Mesenchymal stem cell (in vitro differentiated cells and primary cell): ENCODE measurements at regions not wholly inside any gene's neighbourhood (a gene's known extent, or its start where the extent isn't known, plus 50 kb on each side); places are given as distances from the start of the nearest gene placed in this dataset.

Experiments used
- DNase-seq: peaks from one replicate; pipeline ENCODE4 v3.0.0-alpha.2; 2013
- H2AFZ ChIP-seq: one replicate; pipeline ENCODE4 v1.6.1; 2013; ENCODE audit warnings: low read depth, mild to moderate bottlenecking, control low read depth, inconsistent platforms, low read length, moderate library complexity
- H2AK5ac ChIP-seq: 2 replicates; pipeline ENCODE4 v1.6.1; 2013; ENCODE audit warnings: low read length, moderate library complexity, mild to moderate bottlenecking, inconsistent platforms; ENCODE audit not compliant: severe bottlenecking
- H2BK120ac ChIP-seq: one replicate; pipeline ENCODE4 v1.6.1; 2013; ENCODE audit warnings: low read depth, mild to moderate bottlenecking, inconsistent platforms, low read length, moderate library complexity
- H2BK12ac ChIP-seq, 2 experiments: one replicate each; pipeline ENCODE4 v1.6.1; 2013; ENCODE audit warnings: inconsistent platforms in 2 of 2, low read length in 2 of 2, mild to moderate bottlenecking in 2 of 2, moderate library complexity in 2 of 2, control low read depth in 1 of 2
- H2BK15ac ChIP-seq: one replicate; pipeline ENCODE4 v1.6.1; 2013; ENCODE audit warnings: mild to moderate bottlenecking, low read depth, inconsistent platforms; ENCODE audit not compliant: poor library complexity, severe bottlenecking
- H2BK5ac ChIP-seq: 2 replicates; pipeline ENCODE4 v1.6.1; 2013; ENCODE audit warnings: low read depth, mild to moderate bottlenecking, low read length, control low read depth, inconsistent platforms; ENCODE audit not compliant: poor library complexity, severe bottlenecking
- H3K14ac ChIP-seq, 2 experiments: one replicate each; pipeline ENCODE4 v1.6.1; 2013; ENCODE audit warnings: inconsistent platforms in 2 of 2, low read length in 2 of 2, control low read depth in 1 of 2, mild to moderate bottlenecking in 1 of 2, moderate library complexity in 1 of 2
- H3K18ac ChIP-seq, 2 experiments: one replicate each; pipeline ENCODE4 v1.6.1; 2013; ENCODE audit warnings: inconsistent platforms in 2 of 2, low read length in 2 of 2, control low read depth in 1 of 2, low read depth in 1 of 2, mild to moderate bottlenecking in 1 of 2
- H3K23ac ChIP-seq, 2 experiments: one replicate each; pipeline ENCODE4 v1.6.1; 2013; ENCODE audit warnings: inconsistent platforms in 2 of 2, low read length in 2 of 2, mild to moderate bottlenecking in 2 of 2, moderate library complexity in 2 of 2, control low read depth in 1 of 2
- H3K27ac ChIP-seq: 2 replicates; pipeline ENCODE4 v1.5.1; 2013; ENCODE audit warnings: mild to moderate bottlenecking, moderate library complexity, low read length, control low read depth, inconsistent platforms; ENCODE audit not compliant: poor library complexity, severe bottlenecking
- H3K27me3 ChIP-seq, 2 experiments: 2 replicates each; pipeline versions ENCODE4 v1.6.1 to v1.7.0; 2013; ENCODE audit warnings: low read length in 2 of 2, mild to moderate bottlenecking in 2 of 2, moderate library complexity in 2 of 2, control low read depth in 1 of 2, inconsistent platforms in 1 of 2; ENCODE audit not compliant: control insufficient read depth in 1 of 2, insufficient read depth in 1 of 2
- H3K36me3 ChIP-seq, 2 experiments: 2 replicates each; pipeline versions ENCODE4 v1.6.1 to v1.7.0; 2013; ENCODE audit warnings: low read length in 2 of 2, control low read depth in 1 of 2, inconsistent platforms in 1 of 2, low read depth in 1 of 2, mild to moderate bottlenecking in 1 of 2; ENCODE audit not compliant: insufficient read depth in 2 of 2, control insufficient read depth in 1 of 2
- H3K4ac ChIP-seq, 2 experiments: one replicate each; pipeline ENCODE4 v1.6.1; 2013; ENCODE audit warnings: inconsistent platforms in 2 of 2, low read length in 2 of 2, mild to moderate bottlenecking in 2 of 2, moderate library complexity in 2 of 2, control low read depth in 1 of 2, low read depth in 1 of 2
- H3K4me1 ChIP-seq: 2 replicates; pipeline ENCODE4 v1.6.1; 2013; ENCODE audit warnings: low read depth, low read length, control low read depth; ENCODE audit not compliant: control insufficient read depth, insufficient read depth
- H3K4me2 ChIP-seq: 2 replicates; pipeline ENCODE4 v1.6.1; 2013; ENCODE audit warnings: low read length, mild to moderate bottlenecking, inconsistent platforms; ENCODE audit not compliant: poor library complexity, severe bottlenecking
- H3K4me3 ChIP-seq, 2 experiments: 2 replicates each; pipeline versions ENCODE4 v1.5.1 to v1.7.0; 2013; ENCODE audit warnings: low read length in 2 of 2, mild to moderate bottlenecking in 2 of 2, control low read depth in 1 of 2, low read depth in 1 of 2; ENCODE audit not compliant: insufficient read depth in 1 of 2
- H3K79me1 ChIP-seq: replicated peaks from 2 replicates; pipeline ENCODE4 v1.6.1; 2013; ENCODE audit warnings: mild to moderate bottlenecking, control low read depth, low read length, inconsistent platforms; ENCODE audit not compliant: poor library complexity, severe bottlenecking
- H3K9ac ChIP-seq: 2 replicates; pipeline ENCODE4 v1.7.0; 2013; ENCODE audit warnings: mild to moderate bottlenecking, low read length, moderate library complexity
- H3K9me3 ChIP-seq: 2 replicates; pipeline ENCODE4 v1.7.0; 2013; ENCODE audit warnings: mild to moderate bottlenecking, low read length; ENCODE audit not compliant: control insufficient read depth
- H4K8ac ChIP-seq: one replicate; pipeline ENCODE4 v1.6.1; 2013; ENCODE audit warnings: inconsistent platforms, mild to moderate bottlenecking, low read length, moderate library complexity
- H4K91ac ChIP-seq: one replicate; pipeline ENCODE4 v1.6.1; 2013; ENCODE audit warnings: mild to moderate bottlenecking, low read length, inconsistent platforms
- WGBS: methylation state at CpG from one replicate; pipeline ENCODE4 v1.1.7; 2013; ENCODE audit warnings: mixed read lengths; 5-methylcytosine and 5-hydroxymethylcytosine counted together

GRCh38 chr4:43564591-43564990 is 672.1 kb downstream of the GRXCR1 start:
- H3K4me2 ChIP-seq = no peak overlapping the region
- H2BK5ac ChIP-seq = no peak overlapping the region
- H3K4ac ChIP-seq = no peak overlapping the region
- H3K4me3 ChIP-seq = no peak overlapping the region
- no peaks in the 10 kb centered on the region for H3K79me1 ChIP-seq
- no peak overlapping the region for H3K18ac ChIP-seq
- no peak overlapping the region for H3K27ac ChIP-seq
- H3K9ac ChIP-seq = no peak overlapping the region
- no peaks in the 10 kb centered on the region for H3K27me3 ChIP-seq
- no peak overlapping the region for H2BK12ac ChIP-seq
- H2BK15ac ChIP-seq = no peak overlapping the region
- no peak for DNase-seq
- H3K9me3 ChIP-seq = peaks cover 3% of the 10 kb centered on the region
- H2AK5ac ChIP-seq = no peak overlapping the region
- no peaks in the 10 kb centered on the region for H3K4me1 ChIP-seq
- no peaks in the 10 kb centered on the region for H3K36me3 ChIP-seq
- H4K91ac ChIP-seq = no peak overlapping the region
- H2AFZ ChIP-seq = no peak overlapping the region
- no peak overlapping the region for H2BK120ac ChIP-seq
- no peak overlapping the region for H3K14ac ChIP-seq
- no peak overlapping the region for H3K23ac ChIP-seq
- no peak overlapping the region for H4K8ac ChIP-seq

- no peak overlapping the region for H3K9ac ChIP-seq
- no peak overlapping the region for H2BK15ac ChIP-seq
- no peak overlapping the region for H3K4me2 ChIP-seq
- no peak overlapping the region for H3K23ac ChIP-seq
- H2AFZ ChIP-seq = no peak overlapping the region
- H3K18ac ChIP-seq = no peak overlapping the region
- H3K27ac ChIP-seq = no peak overlapping the region
- no peak overlapping the region for H2BK5ac ChIP-seq
- no peak overlapping the region for H4K91ac ChIP-seq
- H3K9me3 ChIP-seq = no peaks in the 10 kb centered on the region
- no peak overlapping the region for H4K8ac ChIP-seq
- no peak overlapping the region for H2AK5ac ChIP-seq
- no peak overlapping the region for H3K4ac ChIP-seq
- no peak overlapping the region for H2BK120ac ChIP-seq
- H3K4me1 ChIP-seq = no peaks in the 10 kb centered on the region
- H3K27me3 ChIP-seq = no peaks in the 10 kb centered on the region
- no peak overlapping the region for H3K4me3 ChIP-seq
- H2BK12ac ChIP-seq = no peak overlapping the region
- WGBS = 85% methylated on average over 2 of the region's 2 CpGs
- H3K36me3 ChIP-seq = no peaks in the 10 kb centered on the region
- H3K14ac ChIP-seq = no peak overlapping the region
- DNase-seq = no peak
- no peaks in the 10 kb centered on the region for H3K79me1 ChIP-seq
These were observed 675.1 kb downstream of the GRXCR1 start for GRCh38 chr4:43567644-43568043.

GRCh38 chr4:43586813-43587212 is 694.3 kb downstream of the GRXCR1 start:
- WGBS = 54% methylated on average over 4 of the region's 4 CpGs

GRCh38 chr4:43587758-43588157 is 695.2 kb downstream of the GRXCR1 start:
- Histone ChIP-seq H3K27ac (no peak overlapping the region), H3K36me3 (no peaks in the 10 kb centered on the region), H3K4me3 (no peak overlapping the region), H4K91ac (no peak overlapping the region), H2BK15ac (no peak overlapping the region), H3K9ac (no peak overlapping the region), H2AFZ (no peak overlapping the region), H3K4ac (no peak overlapping the region), H2BK5ac (no peak overlapping the region), H3K18ac (no peak overlapping the region), H2BK12ac (no peak overlapping the region), H3K79me1 (no peaks in the 10 kb centered on the region), H3K4me2 (no peak overlapping the region), H2BK120ac (no peak overlapping the region), H3K27me3 (no peaks in the 10 kb centered on the region), H3K4me1 (no peaks in the 10 kb centered on the region), H4K8ac (no peak overlapping the region), H3K14ac (no peak overlapping the region), H3K23ac (no peak overlapping the region), H3K9me3 (peaks cover 8% of the 10 kb centered on the region), H2AK5ac (no peak overlapping the region)
- 89% methylated on average over 6 of the region's 8 CpGs for WGBS
- no peak for DNase-seq

More at GRCh38 chr4:43586813-43587212, 694.3 kb downstream of the GRXCR1 start:
- Histone ChIP-seq H3K4me2 (no peak overlapping the region), H3K27me3 (no peaks in the 10 kb centered on the region), H2BK120ac (no peak overlapping the region), H2BK15ac (no peak overlapping the region), H3K4ac (no peak overlapping the region), H4K8ac (no peak overlapping the region), H2BK12ac (no peak overlapping the region), H3K4me3 (no peak overlapping the region), H3K23ac (no peak overlapping the region), H4K91ac (no peak overlapping the region), H3K9ac (no peak overlapping the region), H2AFZ (no peak overlapping the region), H2AK5ac (no peak overlapping the region), H3K18ac (no peak overlapping the region), H3K27ac (no peak overlapping the region), H3K14ac (no peak overlapping the region), H3K4me1 (no peaks in the 10 kb centered on the region), H2BK5ac (no peak overlapping the region), H3K36me3 (no peaks in the 10 kb centered on the region), H3K9me3 (peaks cover 8% of the 10 kb centered on the region), H3K79me1 (no peaks in the 10 kb centered on the region)
- DNase-seq = no peak
